GM19023 (cell line): ENCODE measurements at regions not wholly inside any gene's neighbourhood (a gene's known extent, or its start where the extent isn't known, plus 50 kb on each side); places are given as distances from the start of the nearest gene placed in this dataset.
"Not testable (repeated sequence)": the region's sequence is repeated elsewhere in the genome, so short reads cannot be mapped to it uniquely, and the experiment has no call there.

Experiments
- ATAC-seq: cut with Tn5 transposase; IDR thresholded peaks from one replicate; pipeline ENCODE4 v1.9.1; 2021; ENCODE audit warnings: mild to moderate bottlenecking, moderate library complexity; ENCODE audit not compliant: unreplicated experiment

- ATAC-seq: no peak
Observed at GRCh38 chr12:131620946-131621681, 89.8 kb upstream of the SFSWAP start.

DNA sequence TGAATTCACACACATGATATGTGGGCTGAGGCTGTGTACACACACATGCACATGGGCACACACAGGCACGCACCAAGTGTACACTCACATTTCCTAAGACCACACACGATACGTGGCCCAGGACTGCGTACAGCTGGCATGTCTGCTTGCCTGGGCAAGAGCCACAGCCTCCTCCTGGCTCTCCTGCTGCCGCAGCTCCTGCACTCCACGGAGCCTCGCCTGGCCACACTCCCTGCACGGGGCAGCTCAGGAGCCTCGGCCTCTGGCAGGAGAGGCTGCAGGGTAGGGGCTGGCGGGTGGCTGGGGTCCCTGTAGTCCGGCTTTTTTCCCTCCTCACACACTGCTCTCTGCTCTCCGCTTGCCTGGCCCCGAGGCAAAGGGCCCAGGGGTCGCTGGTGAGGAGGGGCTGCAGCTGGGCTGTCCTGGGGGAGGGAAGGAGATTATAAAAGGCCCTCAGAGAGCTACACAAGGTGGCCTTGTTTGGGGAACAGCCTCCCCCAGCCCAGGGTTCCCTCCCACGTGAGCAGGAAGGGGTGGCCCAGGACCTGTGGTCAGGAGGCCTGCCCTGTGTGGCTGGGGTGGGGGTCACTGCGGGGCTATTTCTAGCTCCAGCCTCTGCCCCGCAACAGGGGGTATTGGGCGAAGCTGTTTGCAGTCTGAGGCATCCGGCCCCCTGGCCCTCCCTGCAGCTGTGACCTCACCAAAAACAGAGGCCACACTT, 89.0 kb upstream of the SFSWAP start:
- no peak for ATAC-seq

DNA sequence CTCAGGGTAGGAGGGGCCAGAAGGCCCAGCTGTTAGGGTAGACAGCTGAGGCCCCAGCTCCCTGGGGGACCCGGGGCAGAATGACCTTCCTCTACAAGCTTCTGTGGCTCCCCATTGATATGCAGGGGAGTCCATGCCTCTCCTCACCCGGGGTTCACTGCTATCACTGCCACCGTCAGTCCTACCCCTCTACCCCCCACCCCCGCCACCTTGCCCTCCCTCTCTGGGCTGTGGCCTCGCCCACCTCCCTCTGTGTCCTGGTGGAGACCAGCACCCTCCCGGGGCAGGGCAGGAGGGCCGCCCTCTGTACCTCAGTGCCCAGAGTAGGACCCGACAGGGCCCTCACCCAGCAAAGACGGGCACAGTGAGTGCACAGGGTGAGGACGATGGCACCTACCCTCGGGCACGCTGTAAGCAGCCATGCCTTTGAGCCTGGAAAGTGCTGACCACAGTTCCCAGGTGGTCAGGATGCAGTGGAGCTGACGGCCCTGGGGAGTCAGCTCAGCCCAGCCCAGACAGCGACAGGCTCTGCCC, 88.4 kb upstream of the SFSWAP start:
- no peak for ATAC-seq

GRCh38 chr12:131623404-131624368, 87.2 kb upstream of the SFSWAP start:
- ATAC-seq: not testable (repeated sequence)

- not testable (repeated sequence) for ATAC-seq
Observed at GRCh38 chr12:131624369-131624739, 86.5 kb upstream of the SFSWAP start.

GRCh38 chr12:131624756-131625501, 86.0 kb upstream of the SFSWAP start:
- ATAC-seq: not testable (repeated sequence)

- ATAC-seq: not testable (repeated sequence)
Observed at GRCh38 chr12:131625966-131626722, 84.7 kb upstream of the SFSWAP start.

GRCh38 chr12:131627151-131628022, 83.5 kb upstream of the SFSWAP start:
- not testable (repeated sequence) for ATAC-seq

DNA sequence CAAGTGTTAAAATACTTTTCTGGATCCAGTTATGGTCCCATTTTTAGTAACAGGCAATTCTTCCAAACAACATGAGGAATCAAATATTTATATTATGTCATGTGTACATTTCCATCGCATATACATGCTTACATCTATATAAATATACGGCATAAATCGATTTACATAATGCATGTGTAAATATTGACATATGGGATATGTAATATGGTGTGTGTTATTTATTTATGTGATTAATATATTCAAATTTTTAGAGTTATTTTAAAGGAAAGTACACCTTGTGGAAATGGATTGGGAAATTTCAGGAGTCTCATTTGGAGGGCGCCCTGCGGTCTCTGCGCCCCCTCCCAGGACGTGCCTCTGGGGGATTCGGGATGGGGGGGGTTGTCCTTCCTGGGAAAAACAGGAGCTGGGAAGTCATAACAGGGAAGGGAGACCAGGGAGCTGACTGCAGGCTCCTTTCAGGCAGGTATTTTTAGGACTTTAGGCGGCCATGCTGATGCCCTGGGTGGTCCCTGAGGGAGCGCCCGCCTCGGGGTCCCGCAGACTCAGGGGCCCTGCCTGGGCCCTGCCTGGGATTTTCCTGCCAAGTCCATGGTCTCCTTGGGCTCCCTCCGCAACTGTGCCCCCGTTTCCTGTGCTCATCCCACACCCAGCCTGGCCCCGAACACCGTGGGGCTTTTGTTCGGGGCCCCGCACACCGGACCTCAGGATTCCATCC, 82.7 kb upstream of the SFSWAP start:
- no peak for ATAC-seq

DNA sequence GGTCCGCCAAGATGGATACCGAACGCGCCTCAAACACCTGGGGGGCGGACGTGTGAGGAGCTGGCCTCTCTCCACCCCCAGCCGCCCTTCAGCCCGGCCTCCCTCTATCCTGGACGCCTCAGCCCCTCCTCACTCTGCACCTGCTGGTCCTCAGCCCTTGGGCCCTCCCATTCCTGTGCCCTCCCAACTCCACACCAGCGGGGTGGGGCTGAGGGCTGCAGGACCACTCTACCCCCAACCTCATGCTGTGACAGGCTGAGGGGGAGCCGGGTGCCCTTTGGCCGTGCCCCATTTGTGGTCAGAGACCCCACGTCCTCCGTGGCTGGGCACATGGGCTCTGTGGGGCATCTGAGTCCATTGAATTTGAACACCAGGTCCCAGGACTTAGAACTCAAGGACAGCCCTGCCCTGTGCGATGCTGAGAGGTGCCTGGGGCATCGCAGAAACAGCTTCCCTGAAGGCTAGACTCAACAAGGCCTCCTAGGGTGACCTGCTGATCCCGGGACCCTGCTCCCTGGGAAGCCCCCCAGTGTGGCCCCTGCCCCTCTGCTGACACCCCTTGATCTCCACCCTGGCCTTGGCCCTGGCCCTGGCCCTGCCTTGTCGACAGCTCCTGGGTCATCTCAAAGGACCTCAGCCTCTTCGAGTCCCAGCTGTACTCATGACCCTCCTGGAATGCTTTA, 82.0 kb upstream of the SFSWAP start:
- ATAC-seq: no peak

GRCh38 chr12:131631230-131631629, 79.7 kb upstream of the SFSWAP start:
- no peak for ATAC-seq

- ATAC-seq: not testable (repeated sequence)
Observed at GRCh38 chr12:131631889-131632651, 78.8 kb upstream of the SFSWAP start.

DNA sequence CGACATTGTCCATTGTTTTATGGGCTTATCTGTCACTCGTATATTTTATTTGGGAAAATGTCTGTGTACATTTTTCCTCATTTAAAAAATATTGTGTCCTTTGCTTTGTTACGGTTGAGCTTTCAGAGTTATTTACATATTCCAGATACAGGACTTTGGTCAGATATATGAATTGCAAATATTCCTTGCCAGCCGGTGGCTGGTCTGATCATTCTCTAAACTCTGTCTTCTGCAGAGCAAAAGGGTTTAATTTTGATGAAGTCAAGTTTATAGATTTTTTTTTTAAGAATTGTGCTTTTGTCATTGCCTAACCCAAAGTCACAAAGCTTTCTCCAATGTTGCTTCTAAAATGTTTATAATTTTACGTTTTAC, 78.3 kb upstream of the SFSWAP start:
- not testable (repeated sequence) for ATAC-seq

- not testable (repeated sequence) for ATAC-seq
Observed at GRCh38 chr12:131633610-131634009, 77.3 kb upstream of the SFSWAP start.

DNA sequence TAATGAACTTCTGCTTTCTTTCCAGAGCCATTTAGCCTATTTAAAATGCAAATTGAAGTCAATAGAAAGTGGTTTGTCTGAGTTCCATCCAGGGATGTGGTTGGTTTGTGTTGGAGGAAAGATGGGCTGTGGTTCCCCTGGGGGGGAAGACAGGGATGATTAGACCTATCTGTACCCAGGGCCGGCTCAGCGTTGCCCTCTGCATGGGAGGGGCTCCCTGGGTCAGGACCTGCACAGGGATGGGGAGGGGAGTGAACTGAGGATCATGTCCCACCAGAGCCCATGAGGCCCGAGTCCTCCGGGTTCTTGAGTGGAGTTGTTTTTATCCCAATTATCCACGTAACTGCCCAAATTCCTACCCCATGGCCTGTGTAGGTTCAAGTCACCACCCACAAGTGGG, 76.9 kb upstream of the SFSWAP start:
- no peak for ATAC-seq

- ATAC-seq: not testable (repeated sequence)
Observed at GRCh38 chr12:131635012-131635411, 75.9 kb upstream of the SFSWAP start.
